Ovary (tissue), 3 donors: ENCODE measurements at regions not wholly inside any gene's neighbourhood (a gene's known extent, or its start where the extent isn't known, plus 50 kb on each side); places are given as distances from the start of the nearest gene placed in this dataset.
"Not testable (repeated sequence)": the region's sequence is repeated elsewhere in the genome, so short reads cannot be mapped to it uniquely, and the experiment has no call there.

Source experiments
- CTCF ChIP-seq, 3 donors: fragments of 450-650 bp in 2 of 3; fragments of 200-600 bp in 1 of 3; IDR thresholded peaks; one replicate each; pipeline versions ENCODE4 v1.5.1 to v1.8.0; 2016 to 2022; ENCODE audit warnings: antibody characterized with exemption in 3 of 3, mild to moderate bottlenecking in 1 of 3
- EP300 ChIP-seq: sonication (generic); formaldehyde crosslinking; IDR thresholded peaks from one replicate; pipeline ENCODE4 v1.6.1; 2017; ENCODE audit warnings: antibody characterized with exemption
- donor health status: DM: no; HTN: no; CAD: no.

DNA sequence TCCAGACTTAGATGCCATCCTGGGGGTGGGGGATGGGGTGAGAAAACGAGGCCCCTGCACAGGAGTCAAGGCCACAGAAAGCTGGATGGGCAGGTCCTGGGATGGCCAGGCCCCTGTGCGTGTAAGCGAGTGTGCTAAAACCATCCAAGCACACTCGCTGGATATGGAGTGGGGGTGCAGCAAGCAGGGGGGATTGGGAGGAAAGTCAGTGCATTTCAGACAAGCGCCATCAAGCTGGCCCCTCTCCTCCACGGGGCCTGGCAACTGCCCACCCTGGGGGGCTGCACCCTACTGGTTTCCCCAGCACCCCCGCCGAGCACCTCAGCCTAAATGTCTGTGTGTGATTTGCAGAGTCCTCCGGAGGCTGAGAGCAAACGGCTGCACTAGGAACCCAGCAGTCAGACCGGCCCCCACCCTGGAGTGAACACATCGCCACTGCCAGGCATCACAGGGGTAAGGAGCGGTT, 106.6 kb upstream of the ZNF469 start:
- TF ChIP-seq CTCF (IDR thresholded peaks at IDR 0.05); EP300: not testable (repeated sequence)
